Ascending aorta (tissue), 2 donors: ENCODE measurements at regions not wholly inside any gene's neighbourhood (a gene's known extent, or its start where the extent isn't known, plus 50 kb on each side); places are given as distances from the start of the nearest gene placed in this dataset.
A peak's percentile ranks its signal among the peaks of the same experiment; 100 is the strongest.

Experiments used
- DNase-seq, 2 donors: peaks; one replicate each; pipeline ENCODE4 v3.0.0-alpha.2; 2019; ENCODE audit warnings: low spot score in 2 of 2
- H3K27ac ChIP-seq, 2 donors: fragments of 200-600 bp; sonication (generic); one replicate each; pipeline ENCODE4 v1.5.1; 2016 to 2017; ENCODE audit warnings: mild to moderate bottlenecking in 1 of 2
- H3K27me3 ChIP-seq: fragments of 200-600 bp; sonication (generic); one replicate; pipeline ENCODE4 v1.5.1; 2017
- H3K36me3 ChIP-seq, 2 donors: fragments of 200-600 bp; sonication (generic); one replicate each; pipeline ENCODE4 v1.5.1; 2016
- H3K4me1 ChIP-seq, 2 donors: fragments of 200-600 bp; sonication (generic); one replicate each; pipeline ENCODE4 v1.5.1; 2016 to 2017; ENCODE audit warnings: mild to moderate bottlenecking in 1 of 2
- H3K4me3 ChIP-seq, 2 donors: fragments of 200-600 bp; sonication (generic); one replicate each; pipeline ENCODE4 v1.5.1; 2016 to 2017; ENCODE audit warnings: mild to moderate bottlenecking in 1 of 2
- H3K9me3 ChIP-seq, 2 donors: fragments of 200-600 bp; sonication (generic); one replicate each; pipeline ENCODE4 v1.5.1; 2016
- CTCF ChIP-seq, 3 experiments: fragments of 200-600 bp in 2 of 3; fragments of 450-650 bp in 1 of 3; sonication (generic) in 2 of 3; IDR thresholded peaks; one replicate each; pipeline ENCODE4 v1.5.1; 2016 to 2019; ENCODE audit warnings: antibody characterized with exemption in 3 of 3, mild to moderate bottlenecking in 1 of 3, moderate library complexity in 1 of 3
- intact Hi-C: fragments of 100-400 bp; cut with DNase I; formaldehyde crosslinking; loops from one replicate; pipeline ENCODE4 v1.15.1; 2023

- DNase-seq = peak in 1 of 2 donors; percentile 22
- no peak overlapping the region for H3K4me3 ChIP-seq
- no peaks in the 10 kb centered on the region for H3K36me3 ChIP-seq
- no peak for TF ChIP-seq CTCF (IDR thresholded peaks at IDR 0.05)
- H3K27me3 ChIP-seq = no peaks in the 10 kb centered on the region
- H3K9me3 ChIP-seq = no peaks in the 10 kb centered on the region
- H3K27ac ChIP-seq = no peak overlapping the region
- intact Hi-C loops = no loop called here
- H3K4me1 ChIP-seq = no peaks in the 10 kb centered on the region
Measured at GRCh38 chr1:203424861-203425662, 50.5 kb upstream of the PRELP start.

GRCh38 chr1:203425663-203425975 lies 50.0 kb upstream of the PRELP start:
- Histone ChIP-seq H3K4me1 (no peaks in the 10 kb centered on the region), H3K36me3 (no peaks in the 10 kb centered on the region), H3K27me3 (no peaks in the 10 kb centered on the region), H3K27ac (no peak overlapping the region), H3K4me3 (no peak overlapping the region), H3K9me3 (no peaks in the 10 kb centered on the region)
- intact Hi-C loops = no loop called here
- no peak for TF ChIP-seq CTCF (IDR thresholded peaks at IDR 0.05)
- DNase-seq = no peak
